ENCODE measurements at regions not wholly inside any gene's neighbourhood (a gene's known extent, or its start where the extent isn't known, plus 50 kb on each side); places are given as distances from the start of the nearest gene placed in this dataset.

- no peak for TF ChIP-seq PATZ1 (CRISPR knock-in tag; IDR thresholded peaks at IDR 0.05; ENCODE audit: borderline replicate concordance)
- no peak for TF ChIP-seq POLR2B (IDR thresholded peaks at IDR 0.05; ENCODE audit: low read depth, partially characterized antibody)
- no peak for TF ChIP-seq CREB5 (CRISPR knock-in tag; IDR thresholded peaks at IDR 0.05)
- no peak for TF ChIP-seq HMGN3 (IDR thresholded peaks at IDR 0.05; ENCODE audit: borderline replicate concordance, extremely low read depth, insufficient read length, low read depth, low read length)
- no peak for TF ChIP-seq JUND (IDR thresholded peaks at IDR 0.05; ENCODE audit: borderline replicate concordance, low read depth, low read length)
- no peak for TF ChIP-seq JUND (tag; IDR thresholded peaks at IDR 0.05; ENCODE audit: borderline replicate concordance, low read depth, low read length)
- no peak for TF ChIP-seq NR0B1 (IDR thresholded peaks at IDR 0.05; ENCODE audit: partially characterized antibody)
Measured at GRCh38 chr9:99309141-99309939, 87.3 kb downstream of the SEC61B start (continued).
